Frontal cortex (tissue), 3 donors: ENCODE measurements at regions not wholly inside any gene's neighbourhood (a gene's known extent, or its start where the extent isn't known, plus 50 kb on each side); places are given as distances from the start of the nearest gene placed in this dataset.
A peak's percentile ranks its signal among the peaks of the same experiment; 100 is the strongest.

Source experiments
- DNase-seq, 2 donors: peaks; one replicate each; pipeline ENCODE4 v3.0.0; 2012; ENCODE audit warnings: low spot score in 2 of 2
- FAIRE-seq: peaks from 2 replicates; lab custom pipeline; 2012; peaks lifted over from hg19 to GRCh38; lab: Jason Lieb, UNC
- donor health status: control.
- donor health status: control.
- donor health status: control.

- peak in 1 of 2 donors; percentile 26 for DNase-seq
- no peak for FAIRE-seq
Measured at GRCh38 chr17:79306424-79307318, 232.0 kb downstream of the ENGASE start.

- DNase-seq (peak in 1 of 2 donors; percentile 31), FAIRE-seq (no peak)
Measured at GRCh38 chr17:79305768-79306423, 231.3 kb downstream of the ENGASE start.

- FAIRE-seq (no peak), DNase-seq (no peak)
Measured at GRCh38 chr17:79305376-79305767, 230.7 kb downstream of the ENGASE start.

GRCh38 chr17:79304884-79305283, 230.3 kb downstream of the ENGASE start:
- DNase-seq, result no peak
- no peak for FAIRE-seq

GRCh38 chr17:79303641-79304205, 229.1 kb downstream of the ENGASE start:
- FAIRE-seq (no peak), DNase-seq (no peak)

- FAIRE-seq, result no peak
- no peak for DNase-seq
Measured at GRCh38 chr17:79301469-79301868, 226.8 kb downstream of the ENGASE start.

- DNase-seq, result no peak
- no peak for FAIRE-seq
Measured at GRCh38 chr17:79299349-79299748, 224.7 kb downstream of the ENGASE start.

- FAIRE-seq, result no peak
- DNase-seq, result no peak
Measured at GRCh38 chr17:79298799-79299198, 224.2 kb downstream of the ENGASE start.

GRCh38 chr17:79296243-79296642, 221.6 kb downstream of the ENGASE start:
- FAIRE-seq (no peak), DNase-seq (no peak)

- FAIRE-seq, result no peak
- no peak for DNase-seq
Measured at GRCh38 chr17:79295307-79295706, 220.7 kb downstream of the ENGASE start.

GRCh38 chr17:79294459-79295071, 219.9 kb downstream of the ENGASE start:
- peak; percentile 46 to 52 for DNase-seq
- FAIRE-seq, result no peak

GRCh38 chr17:79292501-79292900, 217.9 kb downstream of the ENGASE start:
- DNase-seq (no peak), FAIRE-seq (no peak)

GRCh38 chr17:79291391-79291790, 216.8 kb downstream of the ENGASE start:
- DNase-seq (no peak), FAIRE-seq (no peak)

GRCh38 chr17:79290726-79291125, 216.1 kb downstream of the ENGASE start:
- FAIRE-seq (no peak), DNase-seq (no peak)

- DNase-seq, result no peak
- FAIRE-seq, result no peak
Measured at GRCh38 chr17:79288950-79289349, 214.3 kb downstream of the ENGASE start.

GRCh38 chr17:79286440-79286839, 211.8 kb downstream of the ENGASE start:
- no peak for FAIRE-seq
- no peak for DNase-seq

GRCh38 chr17:79285973-79286372, 211.3 kb downstream of the ENGASE start:
- DNase-seq, result no peak
- no peak for FAIRE-seq

- no peak for FAIRE-seq
- DNase-seq, result no peak
Measured at GRCh38 chr17:79282294-79282693, 207.7 kb downstream of the ENGASE start.

GRCh38 chr17:79281803-79282202, 207.2 kb downstream of the ENGASE start:
- FAIRE-seq, result no peak
- DNase-seq, result no peak

GRCh38 chr17:79280866-79281572, 206.4 kb downstream of the ENGASE start:
- FAIRE-seq (no peak), DNase-seq (no peak)
